ENCODE measurements at regions not wholly inside any gene's neighbourhood (a gene's known extent, or its start where the extent isn't known, plus 50 kb on each side); places are given as distances from the start of the nearest gene placed in this dataset.

GRCh38 chr2:172672114-172672513, 63.5 kb upstream of the RAPGEF4 start:
- ChIA-PET POLR2A (no interaction called here), CTCF (no interaction called here)
- Mint-ChIP-seq H3K4me3 (no peak overlapping the region), H3K9me3 (peaks cover under 1% of the 10 kb centered on the region), H3K27me3 (no peaks in the 10 kb centered on the region), H3K36me3 (ENCODE audit: low read depth) (no peaks in the 10 kb centered on the region), H3K27ac (no peak overlapping the region), H3K4me1 (ENCODE audit: low read depth) (peaks cover 2% of the 10 kb centered on the region)
- intact Hi-C loops (cut with micrococcal nuclease), result no loop called here
- ATAC-seq (no peak), DNase-seq (no peak)
- no peak for TF ChIP-seq CTCF (IDR thresholded peaks at IDR 0.05)

DNA sequence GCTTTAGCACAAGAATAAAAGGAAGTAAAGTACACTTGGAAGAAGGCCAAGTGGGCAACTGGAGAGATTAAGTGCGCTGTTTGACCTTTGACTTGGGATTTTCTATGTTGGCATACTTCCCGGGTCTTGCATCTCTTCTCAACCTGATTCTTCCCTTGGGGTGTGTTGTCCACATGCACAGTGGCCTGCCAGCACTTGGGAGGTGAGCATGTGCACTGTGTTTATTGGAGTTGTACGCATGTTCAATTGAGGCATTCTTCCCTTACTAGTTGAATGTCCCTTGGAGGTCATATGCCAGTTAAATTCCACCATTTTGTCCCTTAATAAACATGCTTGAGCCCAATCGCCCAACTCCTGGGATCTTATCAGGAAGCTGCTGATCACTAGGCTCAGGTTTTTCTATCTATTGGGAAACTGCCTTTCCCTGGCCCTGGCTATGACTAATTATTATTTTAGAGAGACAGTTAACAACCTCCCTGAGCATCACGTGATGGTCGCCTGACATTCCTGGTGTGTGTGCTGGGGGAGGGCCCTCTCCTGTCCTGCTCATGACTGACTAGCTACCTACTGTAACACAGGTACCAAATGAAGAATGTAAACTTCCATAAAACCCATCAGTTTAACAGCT, 62.5 kb upstream of the RAPGEF4 start:
- Mint-ChIP-seq H3K27ac (no peak overlapping the region), H3K27me3 (no peaks in the 10 kb centered on the region), H3K36me3 (ENCODE audit: low read depth) (no peaks in the 10 kb centered on the region), H3K4me1 (ENCODE audit: low read depth) (peaks cover 2% of the 10 kb centered on the region), H3K9me3 (no peaks in the 10 kb centered on the region), H3K4me3 (no peak overlapping the region)
- ATAC-seq (no peak), DNase-seq (no peak)
- CTCF ChIA-PET, result interaction anchor here (0.9 to 2.6 kb wide), 7 partner anchors 10 to 84 kb away, joined by 3 to 14 read pairs (median 5); no protein-coding TSS in a partner anchor
- TF ChIP-seq CTCF (IDR thresholded peaks at IDR 0.05), result no peak
- POLR2A ChIA-PET, result no interaction called here
- intact Hi-C loops (cut with micrococcal nuclease), result no loop called here

- CTCF ChIA-PET, result interaction anchor here (0.9 to 2.6 kb wide), 14 partner anchors 9 to 121 kb away, joined by 3 to 14 read pairs (median 4); no protein-coding TSS in a partner anchor
- H3K4me1 Mint-ChIP-seq (ENCODE audit: low read depth), result peaks cover 2% of the 10 kb centered on the region
- POLR2A ChIA-PET, result interaction anchor here (0.6 kb wide), 1 partner anchor 20 kb away, joined by 3 read pairs; no protein-coding TSS in a partner anchor
- H3K36me3 Mint-ChIP-seq (ENCODE audit: low read depth), result no peaks in the 10 kb centered on the region
- DNase-seq (peak; percentile 41), ATAC-seq (peak; percentile 82)
- H3K27ac Mint-ChIP-seq, result no peak overlapping the region
- no peaks in the 10 kb centered on the region for H3K9me3 Mint-ChIP-seq
- TF ChIP-seq CTCF (IDR thresholded peaks at IDR 0.05), result no peak
- peak overlapping the region; percentile 37 for H3K4me3 Mint-ChIP-seq
- no peaks in the 10 kb centered on the region for H3K27me3 Mint-ChIP-seq
- intact Hi-C loops (cut with micrococcal nuclease), result no loop called here
These were observed 61.3 kb upstream of the RAPGEF4 start for GRCh38 chr2:172674034-172674967.

DNA sequence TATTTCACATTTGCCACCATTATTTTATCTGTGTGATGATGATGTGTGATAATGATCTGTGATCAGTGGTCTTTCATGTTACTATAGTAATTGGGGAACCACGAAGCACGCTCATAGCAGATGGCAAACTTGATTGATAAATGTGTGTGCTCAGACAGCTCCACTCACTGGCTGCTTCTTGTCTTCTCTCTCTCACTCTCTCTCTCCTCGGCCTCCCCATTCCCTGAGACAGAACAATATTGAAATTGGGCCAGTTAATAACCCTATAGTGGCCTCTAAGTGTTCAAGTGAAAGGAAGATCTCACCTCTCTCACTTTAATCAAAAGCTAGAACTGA, 60.7 kb upstream of the RAPGEF4 start:
- no peaks in the 10 kb centered on the region for H3K36me3 Mint-ChIP-seq (ENCODE audit: low read depth)
- no peak for DNase-seq
- H3K4me3 Mint-ChIP-seq, result peak overlapping the region; percentile 37
- TF ChIP-seq CTCF (IDR thresholded peaks at IDR 0.05), result no peak
- ChIA-PET POLR2A (interaction anchor here (0.6 kb wide), 1 partner anchor 19 kb away, joined by 3 read pairs; no protein-coding TSS in a partner anchor), CTCF (interaction anchor here (0.9 to 2.6 kb wide), 9 partner anchors 10 to 163 kb away, joined by 3 to 14 read pairs (median 4); no protein-coding TSS in a partner anchor)
- intact Hi-C loops (cut with micrococcal nuclease), result no loop called here
- no peaks in the 10 kb centered on the region for H3K9me3 Mint-ChIP-seq
- no peaks in the 10 kb centered on the region for H3K27me3 Mint-ChIP-seq
- no peak overlapping the region for H3K27ac Mint-ChIP-seq
- peaks cover 2% of the 10 kb centered on the region for H3K4me1 Mint-ChIP-seq (ENCODE audit: low read depth)
- ATAC-seq, result peak; percentile 37

GRCh38 chr2:172677363-172677762, 58.3 kb upstream of the RAPGEF4 start:
- DNase-seq (no peak), ATAC-seq (no peak)
- POLR2A ChIA-PET, result no interaction called here
- Mint-ChIP-seq H3K27me3 (no peaks in the 10 kb centered on the region), H3K4me3 (no peak overlapping the region), H3K4me1 (ENCODE audit: low read depth) (peaks cover 2% of the 10 kb centered on the region), H3K9me3 (peaks cover 3% of the 10 kb centered on the region), H3K27ac (no peak overlapping the region), H3K36me3 (ENCODE audit: low read depth) (peaks cover under 1% of the 10 kb centered on the region)
- CTCF ChIA-PET, result interaction anchor here (1.1 kb wide), 1 partner anchor 9 kb away, joined by 4 read pairs; no protein-coding TSS in a partner anchor
- intact Hi-C loops (cut with micrococcal nuclease), result no loop called here
- TF ChIP-seq CTCF (IDR thresholded peaks at IDR 0.05), result no peak
